Naive thymus-derived CD8-positive, alpha-beta T cell (primary cell): ENCODE measurements at regions not wholly inside any gene's neighbourhood (a gene's known extent, or its start where the extent isn't known, plus 50 kb on each side); places are given as distances from the start of the nearest gene placed in this dataset.
A peak's percentile ranks its signal among the peaks of the same experiment; 100 is the strongest.

Source experiments
- ATAC-seq, 2 donors: fragments of 150-1000 bp; cut with Tn5 transposase in 1 of 2; sonication (Bioruptor Pico), chemical (Tn5 transposase) in 1 of 2; 1 replicate in 1 of 2; 2 replicates in 1 of 2; pipeline ENCODE4 v1.10.0; 2021; ENCODE audit warnings: mild to moderate bottlenecking in 2 of 2, moderate library complexity in 2 of 2
- POLR2A ChIA-PET: fragments of 350-600 bp; sonication (Branson Sonifier 250); formaldehyde crosslinking; loops from one replicate; lab custom pipeline; 2021; ENCODE audit warnings: antibody characterized with exemption; lab: Charles Lee
- DNase-seq, 10 donors: peaks; one replicate each; pipeline versions ENCODE4 v3.0.0 to v3.0.0-alpha.2; 2020 to 2022
- H3K27ac Mint-ChIP-seq, 10 donors: one replicate each; pipeline ENCODE4 v1.8.0; 2020 to 2022; ENCODE audit warnings: mild to moderate bottlenecking in 10 of 10, mixed read lengths in 10 of 10, moderate library complexity in 4 of 10, inconsistent platforms in 1 of 10
- H3K27me3 Mint-ChIP-seq, 5 donors: one replicate each; pipeline ENCODE4 v1.8.0; 2021 to 2022; ENCODE audit warnings: mixed read lengths in 5 of 5
- H3K36me3 Mint-ChIP-seq, 3 donors: one replicate each; pipeline ENCODE4 v1.8.0; 2020 to 2022; ENCODE audit warnings: mixed read lengths in 3 of 3, mild to moderate bottlenecking in 2 of 3, inconsistent platforms in 1 of 3
- H3K4me1 Mint-ChIP-seq, 4 donors: one replicate each; pipeline ENCODE4 v1.8.0; 2021 to 2022; ENCODE audit warnings: mixed read lengths in 4 of 4
- H3K4me3 Mint-ChIP-seq, 10 donors: one replicate each; pipeline ENCODE4 v1.8.0; 2020 to 2022; ENCODE audit warnings: mild to moderate bottlenecking in 10 of 10, mixed read lengths in 10 of 10, moderate library complexity in 6 of 10, inconsistent platforms in 1 of 10
- H3K9me3 Mint-ChIP-seq, 9 donors: one replicate each; pipeline ENCODE4 v1.8.0; 2020 to 2022; ENCODE audit warnings: mixed read lengths in 9 of 9, mild to moderate bottlenecking in 3 of 9, inconsistent platforms in 1 of 9, moderate library complexity in 1 of 9

DNA sequence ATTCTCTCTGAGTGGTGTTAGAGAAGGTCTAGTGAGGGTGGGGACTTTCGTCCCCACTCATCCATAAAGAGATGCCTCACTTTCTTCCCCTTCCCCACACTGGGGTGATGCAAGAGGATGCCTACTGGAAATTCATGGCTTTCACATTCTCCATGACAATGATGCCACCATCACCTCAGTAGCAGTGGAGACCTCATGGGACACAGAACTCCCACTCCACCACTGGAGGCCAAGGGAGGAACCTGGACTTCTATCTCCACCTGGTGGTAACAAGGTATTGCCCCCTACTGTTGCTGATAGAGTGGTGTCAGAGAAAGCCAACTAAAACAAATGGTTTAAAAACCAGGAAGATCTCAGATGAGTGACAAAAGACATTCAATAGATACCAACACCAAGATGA, 110.9 kb downstream of the INHBB start:
- DNase-seq, result no peak
- peaks cover 0 to 18% (median 0%) of the 10 kb centered on the region in 3 donors for H3K36me3 Mint-ChIP-seq
- POLR2A ChIA-PET, result no interaction called here
- peaks cover 6 to 41% (median 23%) of the 10 kb centered on the region in 9 donors for H3K9me3 Mint-ChIP-seq
- ATAC-seq, result no peak
- H3K27me3 Mint-ChIP-seq, result peaks cover 0 to 6% (median 3%) of the 10 kb centered on the region in 5 donors
- H3K27ac Mint-ChIP-seq, result no peak overlapping the region
- no peak overlapping the region for H3K4me3 Mint-ChIP-seq
- H3K4me1 Mint-ChIP-seq, result no peaks in the 10 kb centered on the region

GRCh38 chr2:120460511-120460910, 114.6 kb downstream of the INHBB start:
- no peak for DNase-seq
- H3K27me3 Mint-ChIP-seq, result peaks cover 0 to 4% (median 3%) of the 10 kb centered on the region in 5 donors
- H3K4me1 Mint-ChIP-seq, result no peaks in the 10 kb centered on the region
- POLR2A ChIA-PET, result no interaction called here
- H3K9me3 Mint-ChIP-seq, result peaks cover 6 to 41% (median 21%) of the 10 kb centered on the region in 9 donors
- ATAC-seq, result no peak
- peak overlapping the region in 1 of 10 donors; percentile 63 for H3K27ac Mint-ChIP-seq
- peaks cover 0 to 18% (median 0%) of the 10 kb centered on the region in 3 donors for H3K36me3 Mint-ChIP-seq
- no peak overlapping the region for H3K4me3 Mint-ChIP-seq

DNA sequence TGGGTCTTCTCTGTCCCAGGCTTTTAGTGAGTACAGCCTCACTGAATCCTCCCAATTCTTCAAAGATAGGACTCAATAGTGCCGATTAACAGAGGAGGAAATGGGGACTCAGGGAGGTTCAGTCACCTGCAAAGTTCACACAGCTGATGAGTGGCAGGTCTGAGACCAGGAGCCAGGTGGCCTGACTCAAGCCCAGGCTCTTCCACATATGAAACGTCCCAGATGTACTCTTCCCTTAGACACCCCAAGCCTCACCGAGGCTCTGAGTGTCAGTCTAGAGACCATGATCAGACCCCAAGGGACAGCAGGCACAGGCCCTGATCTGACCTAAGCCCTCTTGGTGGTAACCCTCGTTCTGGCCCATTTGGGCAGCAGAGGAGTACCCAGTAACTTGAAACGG, 115.2 kb downstream of the INHBB start:
- no peak overlapping the region for H3K4me3 Mint-ChIP-seq
- POLR2A ChIA-PET, result no interaction called here
- DNase-seq (no peak), ATAC-seq (no peak)
- no peak overlapping the region for H3K27ac Mint-ChIP-seq
- H3K36me3 Mint-ChIP-seq, result peaks cover 0 to 18% (median 0%) of the 10 kb centered on the region in 3 donors
- no peaks in the 10 kb centered on the region for H3K4me1 Mint-ChIP-seq
- H3K9me3 Mint-ChIP-seq, result peaks cover 6 to 38% (median 18%) of the 10 kb centered on the region in 9 donors
- H3K27me3 Mint-ChIP-seq, result peaks cover 0 to 8% (median 4%) of the 10 kb centered on the region in 5 donors

GRCh38 chr2:120461546-120462537, 115.9 kb downstream of the INHBB start:
- Mint-ChIP-seq H3K27me3 (peaks cover 0 to 14% (median 4%) of the 10 kb centered on the region in 5 donors), H3K9me3 (peaks cover 6 to 31% (median 17%) of the 10 kb centered on the region in 9 donors), H3K36me3 (peaks cover 0 to 17% (median 0%) of the 10 kb centered on the region in 3 donors), H3K4me1 (no peaks in the 10 kb centered on the region), H3K27ac (no peak overlapping the region), H3K4me3 (no peak overlapping the region)
- no peak for ATAC-seq
- POLR2A ChIA-PET, result no interaction called here
- no peak for DNase-seq

- H3K9me3 Mint-ChIP-seq, result peaks cover 0 to 14% (median 9%) of the 10 kb centered on the region in 9 donors
- H3K27me3 Mint-ChIP-seq, result peaks cover 0 to 14% (median 4%) of the 10 kb centered on the region in 5 donors
- POLR2A ChIA-PET, result no interaction called here
- no peak overlapping the region for H3K27ac Mint-ChIP-seq
- ATAC-seq, result no peak
- H3K4me3 Mint-ChIP-seq, result no peak overlapping the region
- H3K4me1 Mint-ChIP-seq, result peaks cover 0 to 1% (median 0%) of the 10 kb centered on the region in 4 donors
- DNase-seq, result no peak
- peaks cover 0 to 9% (median 0%) of the 10 kb centered on the region in 3 donors for H3K36me3 Mint-ChIP-seq
Observed at GRCh38 chr2:120463527-120463926, 117.6 kb downstream of the INHBB start.

DNA sequence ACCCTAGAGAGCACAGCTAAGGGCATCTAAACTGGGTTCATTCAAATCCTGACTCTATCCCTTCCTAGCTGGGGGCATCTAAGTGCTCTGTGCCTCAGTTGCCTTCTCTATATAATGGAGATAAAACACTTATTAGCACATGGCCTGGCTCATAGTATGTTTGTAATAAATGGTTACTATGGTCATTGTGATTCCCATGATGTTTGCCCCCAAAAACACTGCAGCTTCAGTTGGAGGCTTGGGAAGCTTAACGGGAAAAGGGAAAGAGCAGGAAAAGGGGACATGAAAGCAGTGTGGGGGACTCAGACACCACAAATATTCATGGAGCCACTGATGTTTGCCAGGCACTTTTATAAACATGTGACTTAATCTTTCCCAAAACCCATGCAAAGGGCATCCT, 118.1 kb downstream of the INHBB start:
- no peak overlapping the region for H3K27ac Mint-ChIP-seq
- no peak for DNase-seq
- peaks cover 0 to 5% (median 0%) of the 10 kb centered on the region in 3 donors for H3K36me3 Mint-ChIP-seq
- H3K27me3 Mint-ChIP-seq, result peaks cover 0 to 14% (median 4%) of the 10 kb centered on the region in 5 donors
- H3K4me1 Mint-ChIP-seq, result peaks cover 0 to 1% (median 0%) of the 10 kb centered on the region in 4 donors
- POLR2A ChIA-PET, result no interaction called here
- no peak for ATAC-seq
- H3K4me3 Mint-ChIP-seq, result no peak overlapping the region
- H3K9me3 Mint-ChIP-seq, result peaks cover 0 to 10% (median 4%) of the 10 kb centered on the region in 9 donors

DNA sequence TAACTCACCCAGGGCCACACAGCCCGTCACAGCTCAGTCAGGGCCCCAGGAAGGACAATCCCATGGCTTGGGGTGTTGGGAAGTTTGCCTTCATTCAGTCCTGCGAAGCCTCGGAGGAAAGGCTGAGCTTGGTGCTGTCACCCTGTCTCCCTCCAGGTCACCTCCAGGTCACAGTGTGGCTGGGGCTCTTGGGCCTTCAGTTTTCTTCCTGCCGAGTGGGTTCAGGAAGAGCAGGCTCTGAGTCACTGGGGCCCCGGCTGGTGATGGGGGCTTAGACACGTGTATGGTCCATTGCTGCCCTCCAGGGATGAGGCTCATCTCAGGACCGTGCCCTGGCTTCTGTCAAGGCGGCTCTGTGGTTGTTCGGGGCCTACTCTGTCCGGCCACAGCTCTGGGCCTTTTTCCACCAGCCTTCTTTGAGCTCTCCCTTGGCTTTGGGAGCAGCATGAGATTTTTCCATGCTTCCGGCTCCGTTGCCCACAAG, 118.6 kb downstream of the INHBB start:
- no peak for DNase-seq
- POLR2A ChIA-PET, result no interaction called here
- H3K27ac Mint-ChIP-seq, result no peak overlapping the region
- H3K9me3 Mint-ChIP-seq, result peaks cover 0 to 6% (median 2%) of the 10 kb centered on the region in 9 donors
- no peak overlapping the region for H3K4me3 Mint-ChIP-seq
- peaks cover 0 to 14% (median 4%) of the 10 kb centered on the region in 5 donors for H3K27me3 Mint-ChIP-seq
- peaks cover 0 to 1% (median 0%) of the 10 kb centered on the region in 4 donors for H3K4me1 Mint-ChIP-seq
- no peaks in the 10 kb centered on the region for H3K36me3 Mint-ChIP-seq
- ATAC-seq, result no peak

DNA sequence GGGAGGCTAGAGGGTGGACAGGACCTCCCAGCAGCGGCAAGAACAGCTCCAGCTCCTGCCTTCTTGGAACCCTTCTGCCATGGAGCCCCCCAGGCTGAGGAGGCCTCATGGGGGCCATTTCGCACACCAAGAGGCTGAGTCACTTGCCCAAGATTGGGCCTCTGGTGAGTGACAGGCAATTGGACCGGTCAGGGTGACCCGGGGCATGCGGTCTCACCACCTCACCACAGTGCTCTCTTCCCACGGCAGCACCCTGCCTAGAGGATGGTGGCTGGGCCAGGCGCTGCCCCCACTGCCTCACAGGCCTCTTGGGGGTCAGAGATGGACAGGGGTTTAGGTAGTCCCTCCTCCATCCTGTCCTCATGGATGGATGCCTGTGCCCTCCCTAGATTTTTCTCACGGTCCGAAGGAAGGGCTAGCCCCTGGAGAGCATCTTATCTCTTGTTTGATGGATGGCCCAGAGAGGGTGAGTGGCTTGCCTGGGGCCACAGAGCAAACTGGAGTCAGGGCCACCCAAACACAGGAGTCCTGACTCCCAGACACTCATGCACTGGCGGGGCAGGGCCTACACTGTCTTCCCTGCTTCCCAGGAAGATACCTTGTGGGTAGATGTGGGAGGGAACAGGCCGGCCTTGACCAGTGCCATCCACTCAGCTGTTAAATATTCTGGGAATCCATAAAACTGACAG, 119.2 kb downstream of the INHBB start:
- H3K4me3 Mint-ChIP-seq, result no peak overlapping the region
- no peaks in the 10 kb centered on the region for H3K36me3 Mint-ChIP-seq
- POLR2A ChIA-PET, result no interaction called here
- no peak overlapping the region for H3K27ac Mint-ChIP-seq
- H3K9me3 Mint-ChIP-seq, result peaks cover 0 to 3% (median 0%) of the 10 kb centered on the region in 9 donors
- H3K27me3 Mint-ChIP-seq, result peaks cover 0 to 14% (median 4%) of the 10 kb centered on the region in 5 donors
- peaks cover 0 to 1% (median 0%) of the 10 kb centered on the region in 4 donors for H3K4me1 Mint-ChIP-seq
- DNase-seq (no peak), ATAC-seq (no peak)

DNA sequence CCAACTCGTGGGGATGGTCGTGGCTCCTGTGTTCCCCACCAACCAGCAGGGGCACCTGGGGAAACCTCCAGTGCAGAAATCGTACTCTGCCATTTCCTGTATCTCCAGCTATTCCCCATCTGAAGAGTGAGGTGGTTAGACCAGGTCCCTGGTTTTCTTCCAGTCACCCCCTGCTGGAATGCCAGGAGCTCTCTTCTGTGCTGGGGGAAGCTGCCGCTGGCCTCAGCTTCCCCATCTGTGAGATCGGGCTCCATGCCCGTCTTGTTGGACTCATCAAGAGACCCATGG, 119.7 kb downstream of the INHBB start:
- no peak for DNase-seq
- peaks cover 0 to 14% (median 4%) of the 10 kb centered on the region in 5 donors for H3K27me3 Mint-ChIP-seq
- no peak overlapping the region for H3K4me3 Mint-ChIP-seq
- H3K27ac Mint-ChIP-seq, result no peak overlapping the region
- H3K36me3 Mint-ChIP-seq, result no peaks in the 10 kb centered on the region
- H3K9me3 Mint-ChIP-seq, result peaks cover 0 to 2% (median 0%) of the 10 kb centered on the region in 9 donors
- peaks cover 0 to 1% (median 0%) of the 10 kb centered on the region in 4 donors for H3K4me1 Mint-ChIP-seq
- ATAC-seq, result no peak
- POLR2A ChIA-PET, result no interaction called here

DNA sequence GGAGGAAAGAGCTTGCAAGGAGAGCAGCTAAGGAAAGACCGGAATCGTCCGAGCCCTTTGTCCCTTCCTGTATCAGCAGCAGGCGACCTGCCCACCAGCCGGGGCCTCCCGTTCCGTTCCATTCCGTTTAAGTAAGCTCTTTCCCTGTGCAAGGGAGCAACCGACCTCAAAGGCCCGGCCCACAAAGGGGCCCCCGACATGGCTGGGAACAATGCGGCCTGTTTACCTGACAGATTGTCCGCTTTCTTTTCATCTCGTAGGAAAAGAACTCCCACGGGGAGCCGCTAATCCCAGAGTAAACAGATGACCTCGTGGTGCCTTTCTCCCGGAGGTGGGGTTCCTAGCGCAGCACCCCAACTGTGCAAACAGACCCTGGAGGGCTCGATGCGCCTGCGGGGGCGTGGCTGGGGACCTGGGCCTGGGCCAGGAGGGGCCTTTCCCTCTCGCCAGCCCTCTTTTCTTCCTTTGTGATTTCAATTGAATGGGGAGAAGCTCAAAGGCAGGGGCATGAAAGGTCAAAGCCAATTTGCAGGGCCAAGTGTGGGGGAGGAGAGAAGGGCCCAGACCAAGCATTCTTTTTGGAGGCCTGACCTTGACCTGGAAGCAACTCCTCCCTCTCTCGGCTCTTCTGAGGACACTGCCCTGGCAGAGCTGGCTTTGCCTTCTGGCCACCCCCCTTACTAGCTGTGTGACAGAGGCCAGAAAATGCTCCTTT, 120.2 kb downstream of the INHBB start:
- H3K36me3 Mint-ChIP-seq, result no peaks in the 10 kb centered on the region
- POLR2A ChIA-PET, result no interaction called here
- H3K4me3 Mint-ChIP-seq, result no peak overlapping the region
- no peak for ATAC-seq
- no peaks in the 10 kb centered on the region for H3K9me3 Mint-ChIP-seq
- H3K4me1 Mint-ChIP-seq, result peaks cover 0 to 1% (median 0%) of the 10 kb centered on the region in 4 donors
- no peak overlapping the region for H3K27ac Mint-ChIP-seq
- peaks cover 0 to 14% (median 4%) of the 10 kb centered on the region in 5 donors for H3K27me3 Mint-ChIP-seq
- no peak for DNase-seq

DNA sequence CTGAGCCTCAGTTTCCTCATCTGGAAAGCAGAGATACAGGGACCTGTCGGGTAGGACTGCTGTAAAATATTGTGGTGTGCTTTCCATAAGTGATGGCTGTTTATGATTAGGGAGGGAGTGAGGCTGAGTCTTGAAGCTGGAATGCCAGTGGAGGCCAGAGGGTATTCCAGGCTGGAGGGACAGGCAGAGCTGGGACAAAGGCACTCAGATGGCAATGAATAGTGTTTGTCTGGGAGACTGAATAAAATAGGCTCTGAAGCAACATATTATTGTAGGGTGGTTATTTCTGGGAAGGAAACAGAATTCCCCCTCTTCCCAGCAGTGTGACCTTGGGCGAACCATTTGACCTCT, 120.7 kb downstream of the INHBB start:
- ATAC-seq (no peak), DNase-seq (no peak)
- Mint-ChIP-seq H3K36me3 (no peaks in the 10 kb centered on the region), H3K9me3 (no peaks in the 10 kb centered on the region), H3K4me3 (no peak overlapping the region), H3K27me3 (peaks cover 0 to 14% (median 4%) of the 10 kb centered on the region in 5 donors), H3K27ac (no peak overlapping the region), H3K4me1 (peaks cover 0 to 1% (median 0%) of the 10 kb centered on the region in 4 donors)
- POLR2A ChIA-PET, result no interaction called here

DNA sequence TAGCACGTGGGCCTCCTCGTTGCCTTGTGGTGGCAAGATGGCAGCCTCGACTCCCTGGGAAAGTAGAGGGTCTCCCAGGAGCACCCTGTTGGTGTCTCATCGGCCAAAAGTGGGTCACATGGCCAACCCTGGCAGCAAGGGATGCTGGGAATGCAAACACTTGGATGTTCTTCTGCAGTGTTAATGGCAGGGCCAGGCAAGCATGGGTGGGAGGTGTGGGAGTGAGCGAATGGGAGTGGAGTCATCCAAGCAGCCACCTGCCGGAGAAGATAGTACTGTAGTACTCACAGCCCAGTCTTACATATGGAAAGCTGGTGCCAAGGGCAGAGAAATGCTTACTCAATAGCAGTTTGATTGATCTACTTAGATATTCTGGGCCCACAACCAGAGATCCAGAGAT, 122.2 kb downstream of the INHBB start:
- POLR2A ChIA-PET, result no interaction called here
- H3K9me3 Mint-ChIP-seq, result peaks cover 0 to 13% (median 0%) of the 10 kb centered on the region in 9 donors
- no peaks in the 10 kb centered on the region for H3K36me3 Mint-ChIP-seq
- H3K4me1 Mint-ChIP-seq, result peaks cover 0 to 1% (median 0%) of the 10 kb centered on the region in 4 donors
- H3K27ac Mint-ChIP-seq, result no peak overlapping the region
- DNase-seq (no peak), ATAC-seq (no peak)
- H3K27me3 Mint-ChIP-seq, result peaks cover 0 to 14% (median 4%) of the 10 kb centered on the region in 5 donors
- H3K4me3 Mint-ChIP-seq, result no peak overlapping the region
